Breast epithelium (tissue), 4 donors: ENCODE measurements at regions not wholly inside any gene's neighbourhood (a gene's known extent, or its start where the extent isn't known, plus 50 kb on each side); places are given as distances from the start of the nearest gene placed in this dataset.

Source experiments
- DNase-seq, 2 donors: peaks; one replicate each; pipeline ENCODE4 v3.0.0-alpha.2; 2019; ENCODE audit warnings: low spot score in 2 of 2
- H3K27ac ChIP-seq, 2 donors: fragments of 200-600 bp; sonication (generic) in 1 of 2; one replicate each; pipeline ENCODE4 v1.5.1; 2016 to 2019; ENCODE audit warnings: mild to moderate bottlenecking in 1 of 2
- H3K27me3 ChIP-seq, 2 donors: fragments of 200-600 bp; sonication (generic) in 1 of 2; one replicate each; pipeline versions ENCODE4 v1.5.1 to v1.6.0; 2017 to 2019; ENCODE audit warnings: control low read depth in 1 of 2, mild to moderate bottlenecking in 1 of 2
- H3K36me3 ChIP-seq: fragments of 200-600 bp; one replicate; pipeline ENCODE4 v1.5.1; 2019
- H3K4me1 ChIP-seq, 2 donors: fragments of 200-600 bp; sonication (generic); one replicate each; pipeline ENCODE4 v1.5.1; 2016 to 2019; ENCODE audit warnings: control low read depth in 1 of 2
- H3K4me3 ChIP-seq, 3 donors: fragments of 200-600 bp; sonication (generic); 1 replicate in 2 of 3; 2 replicates in 1 of 3; pipeline ENCODE4 v1.5.1; 2016 to 2019; ENCODE audit warnings: mild to moderate bottlenecking in 3 of 3, moderate library complexity in 2 of 3
- H3K9me3 ChIP-seq, 2 donors: fragments of 200-600 bp; sonication (generic) in 1 of 2; one replicate each; pipeline ENCODE4 v1.5.1; 2016 to 2019; ENCODE audit warnings: control low read depth in 1 of 2
- POLR2A ChIP-seq: fragments of 450-650 bp; IDR thresholded peaks from one replicate; pipeline ENCODE4 v1.6.1; 2016; ENCODE audit warnings: antibody characterized with exemption, mild to moderate bottlenecking, moderate library complexity
- POLR2AphosphoS5 ChIP-seq, 3 donors: sonication (generic); formaldehyde crosslinking; IDR thresholded peaks; one replicate each; pipeline ENCODE4 v1.6.1; 2017; ENCODE audit warnings: antibody characterized with exemption in 3 of 3
- intact Hi-C: fragments of 100-400 bp; cut with DNase I; formaldehyde crosslinking; loops from one replicate; pipeline ENCODE4 v1.15.1; 2023; ENCODE audit warnings: low total_unique reads
- TF ChIP-seq, protein P1 (sequence below), 3 donors: fragments of 450-650 bp; IDR thresholded peaks; one replicate each; pipeline ENCODE4 v1.5.1; 2016 to 2017; ENCODE audit warnings: antibody characterized with exemption in 3 of 3, mild to moderate bottlenecking in 3 of 3, moderate library complexity in 3 of 3

DNA sequence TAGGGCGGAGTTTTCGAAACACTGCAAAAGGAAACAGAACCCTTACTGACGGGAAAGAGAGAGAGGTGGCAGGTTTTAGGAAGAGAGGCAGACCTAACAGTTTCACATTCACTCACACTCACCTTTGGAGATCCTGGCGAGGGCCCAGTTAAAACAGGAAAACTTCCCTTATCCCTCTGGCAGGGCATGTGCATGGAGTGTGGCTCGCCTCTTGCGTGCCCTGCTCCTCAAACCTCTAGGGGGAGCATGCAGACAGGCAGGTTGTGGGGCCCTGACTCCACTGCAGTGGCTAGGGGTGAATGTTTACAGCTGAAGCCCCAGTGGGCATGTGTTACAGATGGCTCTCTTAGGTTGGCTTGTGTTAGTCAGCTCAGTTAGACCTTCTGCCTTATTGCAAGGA lies 451.5 kb downstream of the UBE2NL start:
- DNase-seq, result no peak
- no peaks in the 10 kb centered on the region for H3K4me1 ChIP-seq
- TF ChIP-seq, protein P1, sequence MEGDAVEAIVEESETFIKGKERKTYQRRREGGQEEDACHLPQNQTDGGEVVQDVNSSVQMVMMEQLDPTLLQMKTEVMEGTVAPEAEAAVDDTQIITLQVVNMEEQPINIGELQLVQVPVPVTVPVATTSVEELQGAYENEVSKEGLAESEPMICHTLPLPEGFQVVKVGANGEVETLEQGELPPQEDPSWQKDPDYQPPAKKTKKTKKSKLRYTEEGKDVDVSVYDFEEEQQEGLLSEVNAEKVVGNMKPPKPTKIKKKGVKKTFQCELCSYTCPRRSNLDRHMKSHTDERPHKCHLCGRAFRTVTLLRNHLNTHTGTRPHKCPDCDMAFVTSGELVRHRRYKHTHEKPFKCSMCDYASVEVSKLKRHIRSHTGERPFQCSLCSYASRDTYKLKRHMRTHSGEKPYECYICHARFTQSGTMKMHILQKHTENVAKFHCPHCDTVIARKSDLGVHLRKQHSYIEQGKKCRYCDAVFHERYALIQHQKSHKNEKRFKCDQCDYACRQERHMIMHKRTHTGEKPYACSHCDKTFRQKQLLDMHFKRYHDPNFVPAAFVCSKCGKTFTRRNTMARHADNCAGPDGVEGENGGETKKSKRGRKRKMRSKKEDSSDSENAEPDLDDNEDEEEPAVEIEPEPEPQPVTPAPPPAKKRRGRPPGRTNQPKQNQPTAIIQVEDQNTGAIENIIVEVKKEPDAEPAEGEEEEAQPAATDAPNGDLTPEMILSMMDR (IDR thresholded peaks at IDR 0.05), result no peak
- TF ChIP-seq POLR2A (no peak), POLR2AphosphoS5 (IDR thresholded peaks at IDR 0.05) (no peak)
- H3K9me3 ChIP-seq, result peaks cover 5% of the 10 kb centered on the region in 2 donors
- H3K27me3 ChIP-seq, result no peaks in the 10 kb centered on the region
- no peaks in the 10 kb centered on the region for H3K36me3 ChIP-seq
- no peak overlapping the region for H3K27ac ChIP-seq
- H3K4me3 ChIP-seq, result no peak overlapping the region
- intact Hi-C loops, result no loop called here

DNA sequence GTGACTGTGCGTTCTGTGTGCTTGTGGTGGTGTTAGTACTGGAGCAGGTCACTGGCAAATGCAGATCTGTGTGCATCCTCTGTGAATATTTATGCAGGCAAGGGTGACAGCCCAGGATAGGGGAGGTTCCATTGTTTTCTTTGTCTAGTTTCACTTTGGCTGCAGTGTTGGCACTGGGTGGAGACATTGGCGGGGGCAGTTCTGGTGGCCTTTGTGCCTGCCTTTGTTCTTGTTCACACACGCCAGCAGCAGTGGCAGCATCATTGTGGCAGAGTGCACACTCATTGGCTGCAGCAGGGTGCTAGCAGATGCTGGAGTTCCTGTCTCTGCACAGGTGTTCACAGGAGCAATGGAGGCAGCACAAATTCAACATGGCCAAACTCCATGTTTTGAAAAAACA lies 495.3 kb downstream of the UBE2NL start:
- no peaks in the 10 kb centered on the region for H3K27me3 ChIP-seq
- no peak overlapping the region for H3K4me3 ChIP-seq
- no peaks in the 10 kb centered on the region for H3K9me3 ChIP-seq
- no peaks in the 10 kb centered on the region for H3K4me1 ChIP-seq
- no peak for DNase-seq
- no peaks in the 10 kb centered on the region for H3K36me3 ChIP-seq
- H3K27ac ChIP-seq, result no peak overlapping the region
- intact Hi-C loops, result no loop called here
- TF ChIP-seq, protein P1 (IDR thresholded peaks at IDR 0.05), result no peak
- TF ChIP-seq POLR2AphosphoS5 (IDR thresholded peaks at IDR 0.05), result no peak

DNA sequence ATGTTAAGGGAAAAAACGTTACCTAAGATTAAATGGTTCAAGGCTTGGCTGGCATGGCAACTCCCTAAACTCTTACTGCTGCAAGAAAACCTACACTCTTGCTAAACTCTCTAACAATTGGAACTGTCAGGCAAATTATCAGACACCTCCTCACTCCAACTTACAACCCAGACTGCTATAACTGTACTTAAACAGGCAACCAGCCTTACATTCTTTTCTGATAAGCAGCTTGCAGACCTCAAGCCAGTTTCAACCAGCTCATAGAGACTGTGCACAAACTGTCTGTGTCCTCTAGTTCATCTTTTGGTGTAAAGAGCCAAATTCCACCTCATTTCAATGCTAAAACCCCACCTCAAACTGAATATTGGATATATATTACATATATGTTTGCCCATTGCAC lies 504.9 kb downstream of the UBE2NL start:
- no peak for DNase-seq
- H3K36me3 ChIP-seq, result no peaks in the 10 kb centered on the region
- intact Hi-C loops, result no loop called here
- no peaks in the 10 kb centered on the region for H3K9me3 ChIP-seq
- no peaks in the 10 kb centered on the region for H3K4me1 ChIP-seq
- H3K27me3 ChIP-seq, result no peaks in the 10 kb centered on the region
- no peak overlapping the region for H3K27ac ChIP-seq
- H3K4me3 ChIP-seq, result no peak overlapping the region
- TF ChIP-seq POLR2A, result no peak
- TF ChIP-seq, protein P1 (IDR thresholded peaks at IDR 0.05), result no peak
- TF ChIP-seq POLR2AphosphoS5 (IDR thresholded peaks at IDR 0.05), result no peak
